ENCODE measurements at regions not wholly inside any gene's neighbourhood (a gene's known extent, or its start where the extent isn't known, plus 50 kb on each side); places are given as distances from the start of the nearest gene placed in this dataset.

GRCh38 chr5:68007451-68007850 is 208.1 kb upstream of the PIK3R1 start:
- H3K4me3 ChIP-seq (ENCODE audit: low read length), result no peak overlapping the region
- no peak for TF ChIP-seq EZH2phosphoT487 (IDR thresholded peaks at IDR 0.05; ENCODE audit: borderline replicate concordance, low read length)
- no peak for TF ChIP-seq CTCF (IDR thresholded peaks at IDR 0.05; ENCODE audit: low read depth, low read length, poor library complexity, severe bottlenecking)
- no peaks in the 10 kb centered on the region for H3K36me3 ChIP-seq (ENCODE audit: control insufficient read depth, low read length)
- H3K9me3 ChIP-seq (ENCODE audit: control insufficient read depth, insufficient read depth, low read length), result no peaks in the 10 kb centered on the region
- no peaks in the 10 kb centered on the region for H3K27me3 ChIP-seq (ENCODE audit: control insufficient read depth, low read length)
- no peaks in the 10 kb centered on the region for H3K79me2 ChIP-seq (ENCODE audit: control insufficient read depth, low read length)
- no peaks in the 10 kb centered on the region for H3K4me1 ChIP-seq (ENCODE audit: control insufficient read depth, low read length)
- H3F3A ChIP-seq (ENCODE audit: control insufficient read depth, insufficient read depth), result no peaks in the 10 kb centered on the region
- no peak overlapping the region for H3K4me2 ChIP-seq (ENCODE audit: low read length)
- no peaks in the 10 kb centered on the region for H4K20me1 ChIP-seq (ENCODE audit: control insufficient read depth, insufficient read depth, low read depth, low read length)
- no peak overlapping the region for H3K27ac ChIP-seq (ENCODE audit: low read depth, low read length)
- H3K9me2 ChIP-seq (replicated peaks; ENCODE audit: control insufficient read depth, low read length), result no peaks in the 10 kb centered on the region

- Histone ChIP-seq H3K36me3 (ENCODE audit: control insufficient read depth, low read length) (no peaks in the 10 kb centered on the region), H3K4me1 (ENCODE audit: control insufficient read depth, low read length) (no peaks in the 10 kb centered on the region), H3K27ac (ENCODE audit: low read depth, low read length) (no peak overlapping the region), H3K27me3 (ENCODE audit: control insufficient read depth, low read length) (no peaks in the 10 kb centered on the region), H3K4me2 (ENCODE audit: low read length) (no peak overlapping the region), H3K9me2 (replicated peaks; ENCODE audit: control insufficient read depth, low read length) (no peaks in the 10 kb centered on the region), H3K4me3 (ENCODE audit: low read length) (no peak overlapping the region), H3K79me2 (ENCODE audit: control insufficient read depth, low read length) (no peaks in the 10 kb centered on the region), H4K20me1 (ENCODE audit: control insufficient read depth, insufficient read depth, low read depth, low read length) (no peaks in the 10 kb centered on the region), H3F3A (ENCODE audit: control insufficient read depth, insufficient read depth) (no peaks in the 10 kb centered on the region), H3K9me3 (ENCODE audit: control insufficient read depth, insufficient read depth, low read length) (no peaks in the 10 kb centered on the region)
- TF ChIP-seq EZH2phosphoT487 (IDR thresholded peaks at IDR 0.05; ENCODE audit: borderline replicate concordance, low read length) (no peak), CTCF (IDR thresholded peaks at IDR 0.05; ENCODE audit: low read depth, low read length, poor library complexity, severe bottlenecking) (no peak)
Measured at GRCh38 chr5:68002836-68003235, 212.7 kb upstream of the PIK3R1 start.

- Histone ChIP-seq H3K9me3 (ENCODE audit: control insufficient read depth, insufficient read depth, low read length) (no peaks in the 10 kb centered on the region), H3K4me2 (ENCODE audit: low read length) (no peak overlapping the region), H3K9me2 (replicated peaks; ENCODE audit: control insufficient read depth, low read length) (no peaks in the 10 kb centered on the region), H3K4me3 (ENCODE audit: low read length) (no peak overlapping the region), H3F3A (ENCODE audit: control insufficient read depth, insufficient read depth) (no peaks in the 10 kb centered on the region), H3K36me3 (ENCODE audit: control insufficient read depth, low read length) (no peaks in the 10 kb centered on the region), H3K27me3 (ENCODE audit: control insufficient read depth, low read length) (no peaks in the 10 kb centered on the region), H4K20me1 (ENCODE audit: control insufficient read depth, insufficient read depth, low read depth, low read length) (no peaks in the 10 kb centered on the region), H3K4me1 (ENCODE audit: control insufficient read depth, low read length) (no peaks in the 10 kb centered on the region), H3K27ac (ENCODE audit: low read depth, low read length) (no peak overlapping the region), H3K79me2 (ENCODE audit: control insufficient read depth, low read length) (no peaks in the 10 kb centered on the region)
- TF ChIP-seq CTCF (IDR thresholded peaks at IDR 0.05; ENCODE audit: low read depth, low read length, poor library complexity, severe bottlenecking), result no peak
- no peak for TF ChIP-seq EZH2phosphoT487 (IDR thresholded peaks at IDR 0.05; ENCODE audit: borderline replicate concordance, low read length)
Measured at GRCh38 chr5:68000805-68001204, 214.8 kb upstream of the PIK3R1 start.

- no peak overlapping the region for H3K4me3 ChIP-seq (ENCODE audit: low read length)
- no peaks in the 10 kb centered on the region for H3K27me3 ChIP-seq (ENCODE audit: control insufficient read depth, low read length)
- H3K79me2 ChIP-seq (ENCODE audit: control insufficient read depth, low read length), result no peaks in the 10 kb centered on the region
- no peaks in the 10 kb centered on the region for H3K36me3 ChIP-seq (ENCODE audit: control insufficient read depth, low read length)
- TF ChIP-seq CTCF (IDR thresholded peaks at IDR 0.05; ENCODE audit: low read depth, low read length, poor library complexity, severe bottlenecking) (no peak), EZH2phosphoT487 (IDR thresholded peaks at IDR 0.05; ENCODE audit: borderline replicate concordance, low read length) (no peak)
- H3K4me1 ChIP-seq (ENCODE audit: control insufficient read depth, low read length), result no peaks in the 10 kb centered on the region
- no peaks in the 10 kb centered on the region for H3F3A ChIP-seq (ENCODE audit: control insufficient read depth, insufficient read depth)
- H3K4me2 ChIP-seq (ENCODE audit: low read length), result no peak overlapping the region
- no peak overlapping the region for H3K27ac ChIP-seq (ENCODE audit: low read depth, low read length)
- no peaks in the 10 kb centered on the region for H3K9me2 ChIP-seq (replicated peaks; ENCODE audit: control insufficient read depth, low read length)
- no peaks in the 10 kb centered on the region for H4K20me1 ChIP-seq (ENCODE audit: control insufficient read depth, insufficient read depth, low read depth, low read length)
- H3K9me3 ChIP-seq (ENCODE audit: control insufficient read depth, insufficient read depth, low read length), result no peaks in the 10 kb centered on the region
Measured at GRCh38 chr5:67999391-67999790, 216.2 kb upstream of the PIK3R1 start.

All from DOHH2 (cell line).